ENCODE measurements at regions not wholly inside any gene's neighbourhood (a gene's known extent, or its start where the extent isn't known, plus 50 kb on each side); places are given as distances from the start of the nearest gene placed in this dataset.

DNA sequence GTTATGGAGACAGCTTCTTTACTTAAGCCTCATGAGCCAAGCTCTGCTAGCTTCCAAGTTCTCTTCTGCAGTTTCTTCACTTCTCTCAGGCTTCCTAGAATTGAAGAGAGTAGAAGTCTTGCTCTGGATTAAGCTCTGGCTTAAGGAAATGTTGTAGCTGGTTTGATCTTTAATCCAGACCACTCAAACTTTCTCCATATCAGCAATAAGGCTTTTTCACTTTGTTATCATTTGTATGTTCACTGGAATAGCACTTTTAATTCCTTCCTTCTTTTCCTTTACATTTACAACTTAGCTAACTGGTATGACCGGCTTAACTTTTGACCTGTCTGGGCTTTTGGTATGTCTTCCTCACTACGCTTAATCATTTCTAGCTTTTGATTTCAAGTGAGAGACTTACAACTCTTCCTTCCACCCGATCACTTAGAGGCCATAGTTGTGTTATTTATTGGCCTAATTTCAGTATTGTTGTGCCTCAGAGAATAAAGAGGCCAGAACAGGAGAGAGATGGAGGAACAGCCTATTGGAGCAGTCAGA lies 236.6 kb upstream of the BMP2 start:
- Histone ChIP-seq H2AFZ (ENCODE audit: low read length) (no peak overlapping the region), H3K23me2 (ENCODE audit: insufficient read length, low read depth, low read length, poor library complexity, severe bottlenecking) (no peaks in the 10 kb centered on the region), H3K4ac (ENCODE audit: low read depth, low read length) (no peak overlapping the region), H4K8ac (replicated peaks; ENCODE audit: insufficient read length, low read depth, low read length) (no peak overlapping the region), H3K9me3 (ENCODE audit: control insufficient read depth, low read depth, low read length) (no peaks in the 10 kb centered on the region), H3K18ac (ENCODE audit: insufficient read length, low read depth, low read length) (no peak overlapping the region), H3K14ac (ENCODE audit: insufficient read depth, low read length) (no peak overlapping the region), H3T11ph (ENCODE audit: low read length) (no peak overlapping the region), H3K79me1 (ENCODE audit: insufficient read depth, low read depth, low read length, poor library complexity, severe bottlenecking) (no peaks in the 10 kb centered on the region), H3K4me1 (ENCODE audit: insufficient read depth, low read length) (no peaks in the 10 kb centered on the region; the same call in 1 of the 2 replicates), H3K9ac (ENCODE audit: extremely low read depth, insufficient read length, low read length) (no peak overlapping the region), H3K27ac (ENCODE audit: insufficient read length, low read depth, low read length) (no peak overlapping the region), H3K23ac (ENCODE audit: insufficient read length, low read depth, low read length) (no peak overlapping the region), H3K4me2 (ENCODE audit: insufficient read depth, insufficient read length, low read length) (no peak overlapping the region), H4K91ac (ENCODE audit: insufficient read length, low read depth, low read length) (no peak overlapping the region), H3K27me3 (ENCODE audit: insufficient read depth, low read length) (no peaks in the 10 kb centered on the region), H2BK15ac (ENCODE audit: low read depth, low read length) (no peak overlapping the region), H2AK5ac (ENCODE audit: insufficient read length, low read length) (no peak overlapping the region), H4K5ac (ENCODE audit: insufficient read length, low read depth, low read length) (no peak overlapping the region), H2BK5ac (ENCODE audit: insufficient read length, low read length) (no peak overlapping the region), H2BK120ac (ENCODE audit: low read depth, low read length, poor library complexity, severe bottlenecking) (no peak overlapping the region), H3K79me2 (ENCODE audit: insufficient read depth, low read length) (no peaks in the 10 kb centered on the region), H2BK20ac (ENCODE audit: low read depth, low read length, poor library complexity, severe bottlenecking) (no peak overlapping the region), H4K20me1 (ENCODE audit: control insufficient read depth, insufficient read depth, insufficient read length) (no peaks in the 10 kb centered on the region), H3K56ac (ENCODE audit: insufficient read length, low read depth, low read length) (no peak overlapping the region), H2BK12ac (ENCODE audit: insufficient read length, low read depth, low read length) (no peak overlapping the region)
- Mint-ChIP-seq H3K36me3 (ENCODE audit: insufficient read depth in 1 of 3, low read depth in 3 of 3) (no peaks in the 10 kb centered on the region), H3K27ac (no peak overlapping the region), H3K4me3 (no peak overlapping the region), H3K9me3 (no peaks in the 10 kb centered on the region), H3K27me3 (ENCODE audit: low read depth) (no peaks in the 10 kb centered on the region), H3K4me1 (peaks cover 5 to 7% of the 10 kb centered on the region in 2 experiments; a peak in 3 of 4 replicates)
- WGBS (ENCODE audit: extremely low coverage, insufficient read length, low lambda C conversion rate) = no CpG with 5 or more reads among the region's 3 CpGs
- DNase-seq = no peak
- no peak for TF ChIP-seq CTCF (conservative IDR thresholded peaks at IDR 0.05)

All from H9 (cell line).